Esophagus mucosa (tissue), 1 donor: ENCODE measurements at regions not wholly inside any gene's neighbourhood (a gene's known extent, or its start where the extent isn't known, plus 50 kb on each side); places are given as distances from the start of the nearest gene placed in this dataset.
"Not testable (repeated sequence)": the region's sequence is repeated elsewhere in the genome, so short reads cannot be mapped to it uniquely, and the experiment has no call there.

Experiments used
- ATAC-seq: fragments of 200-7000 bp; cut with Tn5 transposase; one replicate; pipeline ENCODE4 v1.9.1; 2020
- donor health status: DM: yes; HTN: yes; CAD: no.

- ATAC-seq = no peak
Measured at GRCh38 chr1:143604887-143605286, 366.9 kb downstream of the FAM72C start.

GRCh38 chr1:143584508-143584907 is 387.3 kb downstream of the FAM72C start:
- no peak for ATAC-seq

GRCh38 chr1:143574891-143575520 is 396.8 kb downstream of the FAM72C start:
- no peak for ATAC-seq

- not testable (repeated sequence) for ATAC-seq
Measured at GRCh38 chr1:143572661-143573060, 399.1 kb downstream of the FAM72C start.

GRCh38 chr1:143563761-143564160 is 408.0 kb downstream of the FAM72C start:
- ATAC-seq = not testable (repeated sequence)

GRCh38 chr1:143553627-143554026 is 418.2 kb downstream of the FAM72C start:
- ATAC-seq = no peak

- not testable (repeated sequence) for ATAC-seq
Measured at GRCh38 chr1:143504703-143505102, 467.1 kb downstream of the FAM72C start.

- ATAC-seq = not testable (repeated sequence)
Measured at GRCh38 chr1:143504080-143504479, 467.7 kb downstream of the FAM72C start.

- not testable (repeated sequence) for ATAC-seq
Measured at GRCh38 chr1:143503048-143503447, 468.7 kb downstream of the FAM72C start.

- ATAC-seq = not testable (repeated sequence)
Measured at GRCh38 chr1:143502038-143502437, 469.7 kb downstream of the FAM72C start.

GRCh38 chr1:143498059-143498749 is 473.6 kb downstream of the FAM72C start:
- ATAC-seq = not testable (repeated sequence)

- no peak for ATAC-seq
Measured at GRCh38 chr1:143497374-143497747, 474.4 kb downstream of the FAM72C start.

GRCh38 chr1:143496526-143497373 is 475.0 kb downstream of the FAM72C start:
- ATAC-seq = not testable (repeated sequence)
